H9 (cell line): ENCODE measurements at regions not wholly inside any gene's neighbourhood (a gene's known extent, or its start where the extent isn't known, plus 50 kb on each side); places are given as distances from the start of the nearest gene placed in this dataset.

Source experiments
- DNase-seq: peaks from one replicate; pipeline ENCODE4 v3.0.0-alpha.2; 2017
- H2AFZ ChIP-seq: one replicate; pipeline ENCODE4 v1.6.1; 2013; ENCODE audit warnings: mild to moderate bottlenecking, low read length, control low read depth, moderate library complexity
- H2AK5ac ChIP-seq: 2 replicates; pipeline ENCODE4 v1.6.1; 2013; ENCODE audit warnings: low read length, control low read depth, mixed read lengths; ENCODE audit not compliant: insufficient read length
- H2BK120ac ChIP-seq: one replicate; pipeline ENCODE4 v1.6.1; 2013; ENCODE audit warnings: low read depth, mild to moderate bottlenecking, low read length, control low read depth, inconsistent platforms; ENCODE audit not compliant: poor library complexity, severe bottlenecking
- H2BK12ac ChIP-seq: 2 replicates; pipeline ENCODE4 v1.6.1; 2013; ENCODE audit warnings: low read length, control low read depth, mixed read lengths, low read depth; ENCODE audit not compliant: insufficient read length
- H2BK15ac ChIP-seq: 2 replicates; pipeline ENCODE4 v1.6.1; 2013; ENCODE audit warnings: low read depth, low read length, control low read depth
- H2BK20ac ChIP-seq: one replicate; pipeline ENCODE4 v1.6.1; 2013; ENCODE audit warnings: low read depth, mild to moderate bottlenecking, low read length, control low read depth, inconsistent platforms; ENCODE audit not compliant: poor library complexity, severe bottlenecking
- H2BK5ac ChIP-seq: 2 replicates; pipeline ENCODE4 v1.6.1; 2013; ENCODE audit warnings: low read length, control low read depth, mixed read lengths; ENCODE audit not compliant: insufficient read length
- H3K14ac ChIP-seq: 2 replicates; pipeline ENCODE4 v1.6.1; 2013; ENCODE audit warnings: low read length, control low read depth; ENCODE audit not compliant: insufficient read depth
- H3K18ac ChIP-seq: 2 replicates; pipeline ENCODE4 v1.6.1; 2013; ENCODE audit warnings: low read depth, mild to moderate bottlenecking, mixed read lengths, low read length, control low read depth; ENCODE audit not compliant: insufficient read length
- H3K23ac ChIP-seq: 2 replicates; pipeline ENCODE4 v1.6.1; 2013; ENCODE audit warnings: low read length, control low read depth, mixed read lengths, low read depth; ENCODE audit not compliant: insufficient read length
- H3K23me2 ChIP-seq: 2 replicates; pipeline ENCODE4 v1.6.1; 2013; ENCODE audit warnings: low read depth, mild to moderate bottlenecking, mixed read lengths, low read length, control low read depth; ENCODE audit not compliant: insufficient read length, poor library complexity, severe bottlenecking
- H3K27ac ChIP-seq: 2 replicates; pipeline ENCODE4 v1.5.1; 2013; ENCODE audit warnings: low read length, control low read depth, mixed read lengths, low read depth; ENCODE audit not compliant: insufficient read length
- H3K27me3 ChIP-seq: 2 replicates; pipeline ENCODE4 v1.6.1; 2013; ENCODE audit warnings: low read length, control low read depth, inconsistent platforms; ENCODE audit not compliant: insufficient read depth
- H3K4ac ChIP-seq: 2 replicates; pipeline ENCODE4 v1.6.1; 2013; ENCODE audit warnings: low read depth, mild to moderate bottlenecking, control low read depth, inconsistent platforms, low read length, moderate library complexity
- H3K4me1 ChIP-seq: 2 replicates; pipeline ENCODE4 v1.6.1; 2013; ENCODE audit warnings: low read length, control low read depth, inconsistent platforms; ENCODE audit not compliant: insufficient read depth
- H3K4me2 ChIP-seq: 2 replicates; pipeline ENCODE4 v1.6.1; 2013; ENCODE audit warnings: low read length, control low read depth, mixed read lengths; ENCODE audit not compliant: insufficient read length, insufficient read depth
- H3K56ac ChIP-seq: 2 replicates; pipeline ENCODE4 v1.6.1; 2013; ENCODE audit warnings: low read depth, mild to moderate bottlenecking, mixed read lengths, low read length, control low read depth; ENCODE audit not compliant: insufficient read length
- H3K79me1 ChIP-seq: 2 replicates; pipeline ENCODE4 v1.6.1; 2013; ENCODE audit warnings: low read depth, mild to moderate bottlenecking, moderate library complexity, low read length, control low read depth, inconsistent platforms; ENCODE audit not compliant: insufficient read depth, poor library complexity, severe bottlenecking
- H3K79me2 ChIP-seq: 2 replicates; pipeline ENCODE4 v1.6.1; 2013; ENCODE audit warnings: low read length, control low read depth, inconsistent platforms; ENCODE audit not compliant: insufficient read depth
- H3K9ac ChIP-seq: 2 replicates; pipeline ENCODE4 v1.6.1; 2013; ENCODE audit warnings: low read length, control low read depth, mixed read lengths; ENCODE audit not compliant: insufficient read length; ENCODE audit errors: extremely low read depth
- H3K9me3 ChIP-seq: one replicate; pipeline ENCODE4 v1.6.1; 2013; ENCODE audit warnings: low read depth, low read length, inconsistent platforms; ENCODE audit not compliant: control insufficient read depth
- H3T11ph ChIP-seq: one replicate; pipeline ENCODE4 v1.6.1; 2013; ENCODE audit warnings: mild to moderate bottlenecking, low read length, control low read depth, inconsistent platforms
- H4K20me1 ChIP-seq: one replicate; pipeline ENCODE4 v1.6.1; 2013; ENCODE audit not compliant: control insufficient read depth, insufficient read length, insufficient read depth
- H4K5ac ChIP-seq: 2 replicates; pipeline ENCODE4 v1.6.1; 2013; ENCODE audit warnings: low read depth, mild to moderate bottlenecking, mixed read lengths, low read length, control low read depth; ENCODE audit not compliant: insufficient read length
- H4K8ac ChIP-seq: replicated peaks from 2 replicates; pipeline ENCODE4 v1.6.1; 2013; ENCODE audit warnings: low read length, control low read depth, mixed read lengths, low read depth; ENCODE audit not compliant: insufficient read length
- H4K91ac ChIP-seq: 2 replicates; pipeline ENCODE4 v1.6.1; 2013; ENCODE audit warnings: low read depth, mild to moderate bottlenecking, moderate library complexity, mixed read lengths, low read length, control low read depth; ENCODE audit not compliant: insufficient read length
- H3K27ac Mint-ChIP-seq, 3 experiments: 2 replicates in 2 of 3; 3 replicates in 1 of 3; pipeline ENCODE4 v1.8.0; 2020 to 2021; ENCODE audit warnings: mixed read lengths in 3 of 3, mild to moderate bottlenecking in 1 of 3, moderate library complexity in 1 of 3
- H3K27me3 Mint-ChIP-seq: 2 replicates; pipeline ENCODE4 v1.8.0; 2021; ENCODE audit warnings: low read depth, mild to moderate bottlenecking, moderate library complexity, mixed read lengths
- H3K36me3 Mint-ChIP-seq, 3 experiments: 2 replicates in 2 of 3; 3 replicates in 1 of 3; pipeline ENCODE4 v1.8.0; 2020 to 2021; ENCODE audit warnings: low read depth in 3 of 3, mixed read lengths in 3 of 3; ENCODE audit not compliant: insufficient read depth in 1 of 3
- H3K4me1 Mint-ChIP-seq, 2 experiments: 2 replicates each; pipeline ENCODE4 v1.8.0; 2020; ENCODE audit warnings: mixed read lengths in 2 of 2
- H3K4me3 Mint-ChIP-seq, 2 experiments: 2 replicates in 1 of 2; 3 replicates in 1 of 2; pipeline ENCODE4 v1.8.0; 2020 to 2021; ENCODE audit warnings: mild to moderate bottlenecking in 2 of 2, mixed read lengths in 2 of 2, moderate library complexity in 1 of 2
- H3K9me3 Mint-ChIP-seq, 2 experiments: 2 replicates in 1 of 2; 3 replicates in 1 of 2; pipeline ENCODE4 v1.8.0; 2020; ENCODE audit warnings: mild to moderate bottlenecking in 2 of 2, mixed read lengths in 2 of 2, moderate library complexity in 1 of 2
- CTCF ChIP-seq: fragments of 200-600 bp; sonication (generic); conservative IDR thresholded peaks from 3 replicates; pipeline ENCODE4 v1.8.0; 2021; ENCODE audit warnings: antibody characterized with exemption, mild to moderate bottlenecking
- WGBS: extraction: QIAGEN DNeasy Blood & Tissue Kit; methylation state at CpG from one replicate; pipeline ENCODE4 v1.1.7; 2013; ENCODE audit warnings: missing lambda C conversion rate, low lambda C conversion rate, mixed read lengths; ENCODE audit not compliant: insufficient read length; ENCODE audit errors: extremely low coverage; 5-methylcytosine and 5-hydroxymethylcytosine counted together

GRCh38 chr2:45191976-45192375, 182.7 kb upstream of the SIX2 start:
- H3K4me3 Mint-ChIP-seq = no peak overlapping the region
- DNase-seq = no peak
- H3K27me3 Mint-ChIP-seq = peaks cover 9% of the 10 kb centered on the region
- H3K9me3 Mint-ChIP-seq = no peaks in the 10 kb centered on the region
- Histone ChIP-seq H2BK15ac (no peak overlapping the region), H4K91ac (no peak overlapping the region), H3K56ac (no peak overlapping the region), H3K4me2 (no peak overlapping the region), H3K14ac (no peak overlapping the region), H4K20me1 (no peaks in the 10 kb centered on the region), H3K23me2 (no peaks in the 10 kb centered on the region), H3K9me3 (no peaks in the 10 kb centered on the region), H4K5ac (no peak overlapping the region), H2AFZ (no peak overlapping the region), H3K23ac (no peak overlapping the region), H2BK20ac (no peak overlapping the region), H3K4me1 (peaks cover 4% of the 10 kb centered on the region), H3K79me1 (no peaks in the 10 kb centered on the region), H3K27me3 (no peaks in the 10 kb centered on the region; the same call in 1 of the 2 replicates), H2BK12ac (no peak overlapping the region), H3T11ph (no peak overlapping the region), H3K18ac (no peak overlapping the region), H3K27ac (no peak overlapping the region), H3K4ac (no peak overlapping the region), H2BK5ac (no peak overlapping the region), H3K9ac (no peak overlapping the region), H4K8ac (no peak overlapping the region), H2AK5ac (no peak overlapping the region), H2BK120ac (no peak overlapping the region), H3K79me2 (no peaks in the 10 kb centered on the region)
- H3K27ac Mint-ChIP-seq = no peak overlapping the region
- no peak for TF ChIP-seq CTCF
- peaks cover 17 to 24% of the 10 kb centered on the region in 2 experiments for H3K4me1 Mint-ChIP-seq
- WGBS = no CpG with 5 or more reads among the region's 8 CpGs
- H3K36me3 Mint-ChIP-seq = peaks cover 0 to 2% (median 0%) of the 10 kb centered on the region in 3 experiments; a peak in 1 of 7 replicates
